GM19099 (cell line): ENCODE measurements at regions not wholly inside any gene's neighbourhood (a gene's known extent, or its start where the extent isn't known, plus 50 kb on each side); places are given as distances from the start of the nearest gene placed in this dataset.

Source experiments
- POLR2A ChIP-seq: IDR thresholded peaks from 3 replicates; pipeline ENCODE4 v1.6.1; 2011; ENCODE audit warnings: low read depth; ENCODE audit not compliant: insufficient read length; ENCODE audit errors: extremely low read depth

GRCh38 chr12:94702696-94703095, 52.3 kb upstream of the TMCC3 start:
- no peak for TF ChIP-seq POLR2A

GRCh38 chr12:94701711-94702110, 51.4 kb upstream of the TMCC3 start:
- TF ChIP-seq POLR2A = no peak

- no peak for TF ChIP-seq POLR2A
Measured at GRCh38 chr12:94700662-94701061, 50.3 kb upstream of the TMCC3 start.
